ENCODE measurements at regions not wholly inside any gene's neighbourhood (a gene's known extent, or its start where the extent isn't known, plus 50 kb on each side); places are given as distances from the start of the nearest gene placed in this dataset.
"Not testable (repeated sequence)": the region's sequence is repeated elsewhere in the genome, so short reads cannot be mapped to it uniquely, and the experiment has no call there.

DNA sequence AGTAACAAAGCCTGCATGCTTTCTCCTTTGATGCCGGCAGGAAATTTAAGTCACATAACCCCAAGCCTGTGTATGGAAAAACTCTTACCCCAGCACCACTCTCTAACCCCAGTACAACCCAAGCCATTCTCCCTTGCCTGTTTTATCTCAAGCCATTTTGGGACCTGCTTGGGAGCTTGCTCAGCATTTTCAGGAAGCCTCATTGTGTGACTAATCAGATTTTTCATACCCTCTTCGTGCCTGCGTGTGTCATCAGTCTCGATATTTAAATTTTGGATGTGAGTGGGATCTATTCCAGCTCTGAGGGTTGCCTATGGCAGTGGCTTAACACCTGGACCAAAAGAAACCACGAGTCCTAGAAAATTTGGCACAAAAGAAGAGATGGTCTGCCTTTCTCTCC is 426.2 kb downstream of the SQOR start:
- intact Hi-C loops (cut with DNase I) = no loop called here
- no peak for DNase-seq (ENCODE audit: low spot score)

DNA sequence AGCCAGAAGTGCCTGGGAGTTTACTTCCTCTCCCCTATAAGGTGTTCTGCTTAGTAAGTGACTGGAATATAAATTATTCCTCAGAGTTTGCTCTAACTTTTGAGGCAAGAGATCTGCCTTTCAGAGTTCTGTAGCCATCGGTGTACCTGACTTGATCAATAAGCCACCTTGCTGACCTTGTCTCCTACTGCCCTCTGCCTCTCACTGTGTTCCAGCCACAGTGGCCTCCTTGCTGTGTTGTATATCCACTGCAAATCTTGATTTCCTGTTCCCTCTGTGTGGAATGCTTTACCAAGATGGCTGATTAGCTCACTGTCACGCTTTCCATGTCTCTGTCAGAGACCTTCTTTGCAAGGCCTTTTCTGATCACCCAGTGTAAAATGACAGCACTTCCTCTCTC is 442.4 kb downstream of the SQOR start:
- intact Hi-C loops (cut with DNase I) = no loop called here
- no peak for DNase-seq (ENCODE audit: low spot score)

DNA sequence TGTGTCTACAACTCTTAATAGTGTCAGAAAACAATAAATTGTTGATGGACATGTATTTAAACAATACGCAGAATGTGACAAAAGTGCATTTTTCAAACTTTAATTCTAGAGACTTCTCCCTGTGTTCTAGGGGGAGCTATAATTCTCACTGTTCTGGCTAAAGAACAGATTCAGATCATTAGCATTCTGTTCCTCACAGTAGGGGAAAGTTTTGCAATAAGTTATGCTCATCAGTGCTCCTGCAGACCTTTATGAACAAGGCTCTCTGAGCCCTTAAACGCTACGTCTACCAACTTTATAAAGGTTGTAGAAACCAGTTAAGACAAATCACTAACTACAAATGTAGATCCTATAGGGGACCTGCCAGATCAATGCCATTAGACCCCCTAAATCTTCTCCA is 444.2 kb downstream of the SQOR start:
- intact Hi-C loops (cut with DNase I) = no loop called here

DNA sequence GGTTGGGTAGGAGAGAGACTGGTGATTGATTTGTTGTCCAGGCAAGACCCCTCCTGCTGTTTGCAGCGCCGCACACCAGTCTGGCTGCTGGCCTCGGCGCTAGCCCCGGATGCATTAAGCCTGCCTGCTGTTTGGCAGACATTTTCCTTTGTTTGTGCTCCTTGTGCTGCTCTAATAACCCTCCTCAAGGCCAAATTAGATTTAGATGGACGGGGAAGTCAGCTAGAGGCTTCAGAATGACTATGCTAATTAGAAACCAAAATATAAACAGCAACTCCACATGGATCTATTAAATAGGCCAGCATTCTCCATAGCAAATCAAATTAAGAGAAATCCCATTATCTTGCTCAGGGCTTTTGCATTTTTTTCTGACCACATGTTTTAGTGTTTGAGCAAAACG is 445.2 kb downstream of the SQOR start:
- intact Hi-C loops (cut with DNase I) = loop anchor here (10.0 kb wide), 1 partner anchor 165 kb away; no protein-coding TSS in a partner anchor
- no peak for DNase-seq (ENCODE audit: low spot score)

More for the DNA sequence above, 444.2 kb downstream of the SQOR start:
- DNase-seq (ENCODE audit: low spot score) = no peak

DNA sequence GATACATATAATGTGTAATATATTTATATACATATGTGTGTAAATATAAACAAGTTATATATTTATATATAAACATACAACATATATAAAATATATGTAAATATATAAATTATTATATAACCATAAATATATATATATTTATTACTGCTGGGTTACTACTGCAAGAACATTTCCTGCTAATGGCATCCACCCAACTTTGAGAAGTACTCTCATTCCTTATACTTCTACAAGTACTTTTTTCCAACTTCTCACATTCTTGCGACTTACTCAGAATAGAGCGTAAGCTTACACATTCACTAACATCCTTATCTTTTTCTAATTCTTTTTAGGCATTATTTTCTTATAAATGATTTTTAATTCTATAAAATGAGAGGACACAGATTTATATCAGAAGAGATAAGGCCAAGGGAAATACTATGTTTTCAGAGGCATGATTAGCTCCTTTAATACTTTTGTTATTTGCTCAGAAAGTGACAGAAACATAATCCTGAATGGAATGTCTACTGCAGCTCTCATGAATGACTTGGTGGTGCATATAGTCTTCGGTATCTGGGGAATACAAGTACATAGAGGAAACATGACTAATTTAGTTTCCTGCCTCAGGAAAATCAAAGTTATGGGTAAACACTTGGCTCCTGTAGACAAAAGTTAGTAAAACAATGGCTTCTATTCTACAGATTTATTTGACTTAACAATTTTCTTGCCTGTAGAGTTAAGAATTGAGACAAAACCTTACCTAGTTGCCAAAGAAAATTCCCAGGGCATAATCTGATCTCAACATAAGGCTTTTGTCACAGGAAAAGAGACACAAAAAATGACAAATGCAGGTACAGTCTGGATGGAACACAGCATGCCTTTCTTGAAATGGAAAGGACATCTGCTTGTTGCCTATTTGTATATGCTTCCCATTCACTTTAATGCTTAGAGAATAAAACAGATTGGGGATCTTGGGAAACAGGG is 453.9 kb downstream of the SQOR start:
- intact Hi-C loops (cut with DNase I) = loop anchor here (10.0 kb wide), 1 partner anchor 174 kb away; no protein-coding TSS in a partner anchor
- no peak for DNase-seq (ENCODE audit: low spot score)

DNA sequence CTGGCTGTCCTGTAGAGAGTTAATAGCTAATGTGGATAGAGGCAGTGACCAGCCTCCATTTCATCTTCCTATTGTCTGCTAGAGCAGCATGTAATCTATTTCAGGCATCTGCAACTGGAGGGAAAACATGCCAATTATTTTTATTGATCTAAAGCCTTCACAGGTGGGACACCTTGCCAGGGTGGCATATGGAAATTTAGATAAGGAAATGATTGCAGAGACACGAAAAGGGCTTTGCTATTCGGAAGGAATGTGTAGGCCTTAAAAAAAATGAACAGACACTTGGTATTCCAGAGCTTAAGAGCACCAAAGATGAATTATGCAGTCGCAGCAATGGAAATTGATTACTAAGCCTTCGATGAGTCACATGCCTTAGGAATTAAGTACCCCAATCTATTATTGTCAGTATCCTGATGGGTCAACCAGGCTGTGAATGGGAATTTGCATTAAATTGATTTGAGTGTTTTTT is 454.7 kb downstream of the SQOR start:
- DNase-seq (ENCODE audit: low spot score) = no peak
- intact Hi-C loops (cut with DNase I) = loop anchor here (10.0 kb wide), 1 partner anchor 175 kb away; no protein-coding TSS in a partner anchor

DNA sequence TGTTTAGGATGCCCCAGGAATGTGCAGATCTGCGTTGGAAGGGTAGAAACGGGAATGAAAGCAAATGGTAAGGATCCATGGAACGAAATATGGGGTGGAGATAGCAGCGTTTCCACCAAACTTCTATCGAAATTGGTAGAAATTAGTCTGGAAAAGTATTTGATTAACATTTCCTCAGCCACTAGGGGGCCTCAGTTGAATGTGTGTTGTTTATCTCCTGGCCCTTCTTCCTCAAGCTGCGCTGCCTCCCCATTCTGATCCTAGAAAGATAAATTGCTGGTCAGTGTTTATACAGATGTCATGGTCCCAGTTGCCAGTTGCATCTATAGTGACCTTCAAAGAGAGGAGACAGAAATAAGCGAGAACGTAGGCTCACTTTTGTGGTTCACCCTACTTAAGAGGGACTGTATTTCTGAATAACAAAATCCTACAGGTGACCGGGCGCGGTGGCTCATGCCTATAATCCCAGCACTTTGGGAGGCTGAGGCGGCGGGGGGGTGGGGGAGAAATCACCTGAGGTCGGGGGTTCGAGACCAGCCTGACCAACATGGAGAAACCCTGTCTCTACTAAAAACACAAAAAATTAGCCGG is 457.1 kb downstream of the SQOR start:
- intact Hi-C loops (cut with DNase I) = no loop called here
- DNase-seq (ENCODE audit: low spot score) = no peak

DNA sequence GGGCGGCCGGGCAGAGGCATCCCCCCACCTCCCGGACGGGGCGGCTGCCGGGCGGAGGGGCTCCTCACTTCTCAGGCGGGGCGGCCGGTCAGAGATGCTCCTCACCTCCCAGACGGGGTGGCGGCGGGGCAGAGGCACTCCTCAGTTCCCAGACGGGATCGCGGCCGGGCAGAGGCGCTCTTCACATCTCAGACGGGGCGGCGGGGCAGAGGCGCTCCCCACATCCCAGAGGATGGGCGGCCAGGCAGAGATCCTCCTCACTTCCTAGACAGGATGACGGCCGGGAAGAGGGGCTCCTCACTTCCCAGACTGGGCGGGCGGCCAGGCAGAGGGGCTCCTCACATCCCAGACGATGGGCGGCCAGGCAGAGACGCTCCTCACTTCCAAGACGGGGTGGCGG is 463.2 kb downstream of the SQOR start:
- DNase-seq (ENCODE audit: low spot score); intact Hi-C loops (cut with DNase I): not testable (repeated sequence)

DNA sequence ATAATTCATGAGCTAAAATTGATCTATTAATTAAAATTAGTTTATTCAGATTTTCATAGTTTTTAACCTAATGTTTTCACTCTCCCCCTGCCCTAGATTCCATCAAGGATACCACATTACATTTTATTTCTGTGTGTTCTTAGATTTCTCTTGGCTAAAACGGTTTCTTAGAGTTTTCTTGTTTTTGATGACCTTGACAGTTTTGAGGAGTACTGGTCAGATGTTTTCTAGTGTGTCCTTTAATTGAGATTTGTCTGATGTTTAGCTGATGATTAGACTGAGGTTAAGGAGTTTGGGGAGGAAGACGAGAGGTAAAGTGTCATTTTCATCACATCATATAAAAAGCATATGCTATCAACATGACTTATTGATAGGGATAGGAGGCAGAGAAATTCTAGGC is 475.9 kb downstream of the SQOR start:
- DNase-seq (ENCODE audit: low spot score) = no peak
- intact Hi-C loops (cut with DNase I) = no loop called here

DNA sequence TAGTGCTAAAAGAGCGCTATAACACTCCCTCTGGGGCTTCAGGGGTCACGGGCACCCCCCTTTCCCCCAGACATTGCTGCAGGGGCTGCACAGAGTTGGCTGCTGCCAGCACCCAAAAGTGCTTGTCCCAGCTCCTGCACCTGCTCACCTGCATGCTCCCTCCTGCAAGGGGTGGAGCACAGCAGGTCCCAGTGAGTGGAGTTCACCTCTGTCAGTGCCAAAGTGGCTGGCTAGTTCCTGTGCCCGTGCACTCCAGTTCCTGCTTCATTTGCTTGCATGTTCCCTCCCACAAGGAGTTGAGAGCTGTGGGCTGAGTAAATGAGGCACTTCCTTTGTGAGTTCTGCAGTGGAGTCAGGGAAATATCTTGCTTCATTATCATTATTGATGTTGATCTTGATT is 476.9 kb downstream of the SQOR start:
- DNase-seq (ENCODE audit: low spot score) = no peak
- intact Hi-C loops (cut with DNase I) = no loop called here

DNA sequence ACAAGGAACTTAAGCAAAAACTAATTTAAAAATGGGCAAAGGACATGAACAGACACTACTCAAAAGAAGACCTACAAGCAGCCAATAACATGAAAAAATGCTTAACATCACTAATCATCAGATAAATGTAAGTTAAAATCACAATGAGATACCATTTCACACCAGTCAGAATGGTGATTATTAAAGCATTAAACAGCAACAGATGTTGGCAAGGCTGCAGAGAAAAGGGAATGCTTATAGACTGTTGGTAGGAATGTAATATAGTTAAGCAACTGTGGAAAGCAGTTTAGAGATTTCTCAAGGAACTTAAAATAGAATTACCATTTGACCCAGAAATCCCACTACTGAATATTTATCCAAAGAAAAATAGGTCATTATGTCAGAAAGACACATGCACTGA is 482.2 kb downstream of the SQOR start:
- DNase-seq (ENCODE audit: low spot score) = no peak
- intact Hi-C loops (cut with DNase I) = no loop called here

DNA sequence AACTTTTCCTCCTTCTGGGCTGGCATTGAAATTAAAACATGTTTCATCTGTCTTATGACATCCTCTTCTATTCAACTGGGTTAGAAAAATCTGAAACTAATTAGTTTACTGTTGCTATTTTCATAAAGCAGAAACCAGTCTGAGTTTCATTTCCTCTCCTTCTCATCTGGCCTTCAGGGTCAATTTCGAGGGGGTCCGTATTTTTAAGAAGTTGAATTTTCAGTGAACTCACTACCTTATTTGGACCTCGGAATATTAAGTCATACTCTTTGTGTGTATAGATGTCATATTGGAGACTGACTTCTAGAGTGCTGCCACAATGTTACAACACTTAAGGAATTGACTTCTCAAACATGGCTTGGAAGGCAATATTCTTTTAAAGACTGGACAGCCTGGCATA is 485.9 kb downstream of the SQOR start:
- no peak for DNase-seq (ENCODE audit: low spot score)
- intact Hi-C loops (cut with DNase I) = no loop called here

DNA sequence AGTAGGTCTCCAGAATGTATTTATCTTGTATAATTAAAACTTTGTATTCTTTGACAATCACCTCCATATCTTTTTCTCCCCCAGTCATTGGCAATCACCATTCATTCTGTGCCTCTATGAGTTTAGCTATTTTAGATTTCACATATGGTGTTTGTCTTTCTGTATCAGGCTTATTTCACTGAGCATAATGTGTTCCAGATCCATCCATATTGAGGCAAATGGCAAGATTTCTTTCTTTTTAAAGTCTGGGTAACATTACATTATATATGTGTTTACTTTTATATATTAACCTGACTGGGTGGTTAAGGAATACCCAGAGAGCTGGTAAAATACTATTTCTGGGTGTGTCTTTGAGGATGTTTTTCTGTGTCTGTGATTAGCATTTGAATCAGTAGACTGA is 486.6 kb downstream of the SQOR start:
- no peak for DNase-seq (ENCODE audit: low spot score)
- intact Hi-C loops (cut with DNase I) = no loop called here

DNA sequence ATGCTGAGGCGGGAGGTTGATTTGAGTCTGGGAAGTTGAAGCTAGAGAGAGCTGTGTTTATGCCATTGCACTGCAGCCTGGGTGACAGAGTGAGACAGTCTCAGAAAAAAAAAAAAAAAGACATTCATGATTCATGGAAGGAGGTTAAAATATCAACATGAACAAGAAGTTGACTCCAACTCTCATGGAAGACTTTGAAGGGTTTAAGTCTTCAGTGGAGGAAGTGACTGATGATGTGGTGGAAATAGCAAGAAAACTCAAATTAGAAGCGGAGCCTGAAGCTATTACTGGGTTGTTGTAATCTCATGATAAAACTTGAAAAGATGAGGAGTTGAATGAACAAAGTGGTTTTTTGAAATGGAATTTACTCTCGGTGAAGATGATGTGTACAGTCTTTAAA is 491.8 kb downstream of the SQOR start:
- intact Hi-C loops (cut with DNase I) = no loop called here
- DNase-seq (ENCODE audit: low spot score) = no peak

DNA sequence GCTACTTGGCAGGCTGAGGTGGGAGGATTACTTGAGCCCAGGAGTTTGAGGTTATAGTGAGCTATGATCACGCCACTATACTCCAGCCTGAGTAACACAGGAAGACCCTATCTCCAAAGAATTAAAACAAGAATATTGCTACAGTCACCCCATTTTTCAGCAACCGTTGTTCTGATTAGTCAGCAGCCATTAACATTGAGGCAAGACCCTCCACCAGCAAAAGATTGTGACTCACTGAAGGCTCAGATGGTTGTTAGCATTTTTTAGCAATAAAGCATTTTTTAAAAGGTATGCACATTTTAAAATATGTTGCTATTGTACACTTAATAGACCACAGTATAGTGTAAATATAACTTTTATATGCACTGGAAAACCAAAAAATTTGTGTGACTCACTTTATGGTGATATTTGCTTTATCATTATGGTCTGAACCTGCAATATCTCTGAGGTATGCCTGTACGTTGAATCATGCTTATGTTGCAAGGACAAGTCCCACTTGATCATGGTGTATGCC is 492.6 kb downstream of the SQOR start:
- intact Hi-C loops (cut with DNase I) = no loop called here

DNA sequence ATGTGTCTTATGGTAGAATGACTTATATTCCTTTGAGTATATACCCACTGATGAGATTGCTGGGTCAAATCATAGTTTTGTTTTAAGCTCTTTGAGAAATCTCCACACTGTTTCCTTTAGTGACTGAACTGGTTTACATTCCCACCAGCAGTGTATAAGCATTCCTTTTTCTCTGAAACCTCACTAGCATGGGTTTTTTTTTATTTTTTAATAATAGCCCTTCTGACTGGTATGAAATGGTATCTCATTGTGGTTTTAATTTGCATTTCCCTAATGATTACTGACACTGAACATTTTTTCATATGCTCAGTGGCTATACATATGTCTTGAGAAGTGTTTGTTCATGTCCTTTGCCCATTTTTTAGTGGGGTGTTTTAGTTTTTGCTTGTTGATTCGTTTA is 494.3 kb downstream of the SQOR start:
- no peak for DNase-seq (ENCODE audit: low spot score)
- intact Hi-C loops (cut with DNase I) = no loop called here

More for the DNA sequence above, 492.6 kb downstream of the SQOR start:
- no peak for DNase-seq (ENCODE audit: low spot score)

DNA sequence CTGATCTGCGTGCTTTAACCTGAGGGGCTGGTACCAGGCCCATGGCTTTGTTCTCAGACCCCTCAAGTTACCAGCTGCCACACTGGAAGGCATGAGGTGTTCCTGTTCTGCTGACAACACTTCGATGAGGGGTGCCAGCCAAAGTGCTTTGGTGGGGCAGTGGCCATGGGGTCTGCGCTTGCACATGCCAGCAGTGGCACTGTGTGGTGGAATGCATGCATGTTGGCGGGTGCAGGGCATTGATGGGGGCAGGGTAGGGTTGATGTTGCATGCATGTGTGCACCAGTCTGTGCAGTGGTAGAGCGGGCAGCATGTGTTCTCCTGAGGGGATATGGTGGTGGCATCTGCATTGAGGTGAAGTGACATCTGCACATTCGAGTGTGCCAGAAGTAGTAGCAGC is 497.0 kb downstream of the SQOR start:
- DNase-seq (ENCODE audit: low spot score) = no peak
- intact Hi-C loops (cut with DNase I) = no loop called here

DNA sequence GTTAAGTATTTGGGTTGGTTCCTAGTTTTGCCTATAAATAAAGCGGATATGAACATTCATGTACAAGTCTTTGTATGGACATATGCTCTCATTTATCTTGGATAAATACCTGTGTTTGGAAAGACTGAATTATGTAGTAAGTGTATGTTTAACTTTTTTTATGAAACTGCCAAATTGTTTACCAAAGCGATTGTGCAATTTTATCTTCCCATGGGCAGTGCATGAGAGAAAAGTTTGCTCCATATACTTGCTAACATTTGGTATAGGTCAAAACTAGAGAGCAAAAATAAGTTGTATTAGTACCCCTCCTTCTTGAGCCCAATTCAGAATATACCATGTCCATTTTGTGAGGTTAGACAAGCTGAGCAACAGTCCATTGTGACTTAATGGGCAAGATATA is 502.6 kb downstream of the SQOR start:
- DNase-seq (ENCODE audit: low spot score) = no peak
- intact Hi-C loops (cut with DNase I) = no loop called here

DNA sequence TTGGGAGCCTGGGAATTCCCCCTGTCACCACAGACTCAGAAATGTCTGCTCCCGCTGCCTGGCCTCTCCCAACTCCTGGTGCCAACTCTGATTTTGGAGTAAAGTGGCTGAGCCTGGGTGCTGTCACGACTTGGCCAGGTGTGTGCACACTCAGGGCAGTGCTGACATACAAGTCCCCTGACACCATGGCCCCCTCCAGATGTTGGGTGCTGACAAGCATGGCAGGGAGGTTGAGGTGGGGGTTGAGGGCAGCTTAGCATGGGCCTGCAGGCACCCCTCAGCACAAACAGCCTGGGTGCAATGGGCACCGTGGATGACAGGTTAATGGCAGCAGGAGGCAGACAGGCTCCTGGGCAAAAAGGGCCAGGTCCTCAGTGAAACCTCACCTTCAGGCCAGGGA is 511.2 kb downstream of the SQOR start:
- intact Hi-C loops (cut with DNase I) = no loop called here
- no peak for DNase-seq (ENCODE audit: low spot score)

DNA sequence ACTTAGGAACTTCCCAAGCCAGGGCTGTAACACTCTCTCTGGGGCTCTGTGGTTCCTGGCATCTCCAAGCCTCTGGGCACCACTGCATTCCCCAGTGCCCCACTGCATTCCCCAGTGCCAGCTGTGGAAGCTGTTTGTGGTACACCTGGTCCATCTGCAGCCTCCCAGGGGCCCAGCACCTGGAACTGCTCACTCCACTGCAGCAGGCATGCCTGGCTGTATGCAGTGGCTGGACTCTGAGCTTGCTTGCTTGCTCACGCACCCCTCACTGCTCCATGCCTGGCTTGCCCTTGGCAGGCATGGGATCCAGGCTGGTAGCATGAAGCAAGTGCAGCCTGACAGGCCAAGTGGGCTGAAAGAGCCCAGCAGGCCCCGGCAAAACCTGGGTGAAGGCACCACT is 512.1 kb downstream of the SQOR start:
- intact Hi-C loops (cut with DNase I) = no loop called here
- no peak for DNase-seq (ENCODE audit: low spot score)

DNA sequence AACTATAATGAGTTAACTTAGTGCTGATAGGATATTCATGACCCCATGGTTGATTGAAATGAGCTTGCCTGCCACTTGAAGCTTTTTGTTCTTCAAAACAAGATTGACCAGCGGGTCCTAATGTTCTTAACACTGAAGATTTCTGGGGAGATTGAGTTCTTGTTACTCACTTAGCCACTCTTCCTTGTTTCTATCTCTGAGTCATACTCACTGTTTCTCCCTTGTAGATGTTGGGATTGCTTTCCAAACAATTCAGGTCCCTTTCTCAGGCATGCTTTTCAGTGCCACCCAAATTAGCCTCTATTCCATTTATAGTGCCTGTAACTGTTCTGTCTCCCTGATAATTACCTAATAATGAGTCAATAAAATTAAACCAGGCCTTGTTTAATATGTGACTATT is 517.0 kb downstream of the SQOR start:
- DNase-seq (ENCODE audit: low spot score) = no peak
- intact Hi-C loops (cut with DNase I) = no loop called here
